A549 (cell line): ENCODE measurements at regions not wholly inside any gene's neighbourhood (a gene's known extent, or its start where the extent isn't known, plus 50 kb on each side); places are given as distances from the start of the nearest gene placed in this dataset.
A peak's percentile ranks its signal among the peaks of the same experiment; 100 is the strongest.

Experiments
- CBX2 ChIP-seq: fragments of 200-600 bp; sonication (generic); IDR thresholded peaks from 2 replicates; pipeline ENCODE4 v1.6.1; 2016; ENCODE audit warnings: low read depth, mild to moderate bottlenecking, borderline replicate concordance
- CEBPB ChIP-seq, 2 experiments: fragments of >200 bp in 1 of 2; sonication (Bioruptor Twin) in 1 of 2; formaldehyde crosslinking in 1 of 2; IDR thresholded peaks; 2 replicates each; pipeline ENCODE4 v1.6.1; 2012 to 2016
- CHD4 ChIP-seq: fragments of 200-600 bp; sonication (generic); IDR thresholded peaks from 2 replicates; pipeline ENCODE4 v1.6.1; 2016; ENCODE audit warnings: antibody characterized with exemption, mild to moderate bottlenecking, borderline replicate concordance
- CTCF ChIP-seq: fragments of >200 bp; sonication (Bioruptor Twin); formaldehyde crosslinking; IDR thresholded peaks from 3 replicates; pipeline ENCODE4 v1.5.1; 2016
- E2F6 ChIP-seq: IDR thresholded peaks from 2 replicates; pipeline ENCODE4 v1.6.1; 2012; ENCODE audit warnings: low read depth, borderline replicate concordance
- EP300 ChIP-seq, 2 experiments: fragments of >200 bp; sonication (Bioruptor Twin); formaldehyde crosslinking; IDR thresholded peaks; 2 replicates in 1 of 2; 3 replicates in 1 of 2; pipeline ENCODE4 v1.6.1; 2016 to 2017
- MAX ChIP-seq: IDR thresholded peaks from 2 replicates; pipeline ENCODE4 v1.6.1; 2012
- NFE2L2 ChIP-seq: fragments of 150-350 bp; conservative IDR thresholded peaks from 2 replicates; pipeline ENCODE4 v1.6.1; 2014; ENCODE audit warnings: low read length
- POLR2A ChIP-seq: IDR thresholded peaks from 2 replicates; pipeline ENCODE4 v1.6.1; 2012; ENCODE audit warnings: mild to moderate bottlenecking, low read length
- RAD21 ChIP-seq, 2 experiments: fragments of >200 bp in 1 of 2; sonication (Bioruptor Twin) in 1 of 2; formaldehyde crosslinking in 1 of 2; IDR thresholded peaks in 1 of 2; conservative IDR thresholded peaks in 1 of 2; 2 replicates in 1 of 2; 3 replicates in 1 of 2; pipeline ENCODE4 v1.6.1; 2012 to 2018; ENCODE audit warnings: inconsistent platforms in 1 of 2
- RCOR1 ChIP-seq: fragments of 150-350 bp; IDR thresholded peaks from 2 replicates; pipeline ENCODE4 v1.6.1; 2014; ENCODE audit warnings: antibody characterized with exemption, low read length, low read depth
- RFX5 ChIP-seq: fragments of 450-650 bp; IDR thresholded peaks from 2 replicates; pipeline ENCODE4 v1.7.1; 2014; ENCODE audit warnings: antibody characterized with exemption, mild to moderate bottlenecking, moderate library complexity
- SMC3 ChIP-seq: fragments of >200 bp; sonication (Bioruptor Twin); formaldehyde crosslinking; IDR thresholded peaks from 3 replicates; pipeline ENCODE4 v1.6.1; 2018; ENCODE audit warnings: inconsistent platforms
- USF2 ChIP-seq: fragments of 450-650 bp; IDR thresholded peaks from 2 replicates; pipeline ENCODE4 v1.6.1; 2014; ENCODE audit warnings: antibody characterized with exemption

- TF ChIP-seq EP300 (IDR thresholded peaks at IDR 0.05) (no peak), CTCF (no peak), POLR2A (no peak), NFE2L2 (no peak), MAX (no peak), RFX5 (no peak), CBX2 (no peak), E2F6 (no peak), RCOR1 (no peak), CEBPB (IDR thresholded peaks at IDR 0.05) (peak; percentile 84 to 87; a peak in 3 of 4 replicates), CHD4 (no peak), RAD21 (conservative IDR thresholded peaks at IDR 0.05 in 1 of 2, IDR thresholded peaks at IDR 0.05 in 1 of 2) (no peak), USF2 (no peak), SMC3 (no peak)
Measured at GRCh38 chr2:64273524-64274398, 129.5 kb upstream of the PELI1 start.
